Fibroblast of lung (primary cell): ENCODE measurements at regions not wholly inside any gene's neighbourhood (a gene's known extent, or its start where the extent isn't known, plus 50 kb on each side); places are given as distances from the start of the nearest gene placed in this dataset.

ENCODE experiments used
- EZH2 ChIP-seq: IDR thresholded peaks from 2 replicates; pipeline ENCODE4 v1.5.1; 2012; ENCODE audit warnings: low read length, control low read depth, mild to moderate bottlenecking; ENCODE audit errors: missing control alignments
- TF ChIP-seq, protein P1 (sequence below), 2 donors: IDR thresholded peaks in 1 of 2; conservative IDR thresholded peaks in 1 of 2; 1 replicate in 1 of 2; 2 replicates in 1 of 2; pipeline ENCODE4 v1.5.1; 2011 to 2012; ENCODE audit warnings: low read length in 2 of 2, control low read depth in 1 of 2, inconsistent platforms in 1 of 2, low read depth in 1 of 2, mild to moderate bottlenecking in 1 of 2

DNA sequence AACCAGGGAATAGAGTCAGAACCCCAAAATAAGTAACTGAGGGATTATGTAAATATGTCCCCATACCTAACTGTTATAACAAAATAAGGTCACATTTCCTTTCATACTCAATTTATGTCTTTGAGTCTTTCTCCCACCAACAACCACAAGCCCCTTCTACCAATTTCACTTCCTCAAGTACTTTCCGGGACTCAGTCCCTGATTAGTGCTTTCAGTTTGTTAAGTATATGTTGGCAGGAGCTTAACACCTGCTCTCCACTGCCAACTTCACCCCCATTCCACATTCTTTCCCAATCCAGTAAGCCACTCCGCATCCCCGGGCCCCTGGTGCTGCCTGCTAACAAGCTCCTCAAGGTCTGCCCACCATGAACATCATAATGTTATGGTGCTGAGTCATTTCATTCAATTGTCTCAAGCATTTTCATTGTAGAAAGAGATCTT is 71.3 kb upstream of the SPRY1 start:
- TF ChIP-seq, protein P1, sequence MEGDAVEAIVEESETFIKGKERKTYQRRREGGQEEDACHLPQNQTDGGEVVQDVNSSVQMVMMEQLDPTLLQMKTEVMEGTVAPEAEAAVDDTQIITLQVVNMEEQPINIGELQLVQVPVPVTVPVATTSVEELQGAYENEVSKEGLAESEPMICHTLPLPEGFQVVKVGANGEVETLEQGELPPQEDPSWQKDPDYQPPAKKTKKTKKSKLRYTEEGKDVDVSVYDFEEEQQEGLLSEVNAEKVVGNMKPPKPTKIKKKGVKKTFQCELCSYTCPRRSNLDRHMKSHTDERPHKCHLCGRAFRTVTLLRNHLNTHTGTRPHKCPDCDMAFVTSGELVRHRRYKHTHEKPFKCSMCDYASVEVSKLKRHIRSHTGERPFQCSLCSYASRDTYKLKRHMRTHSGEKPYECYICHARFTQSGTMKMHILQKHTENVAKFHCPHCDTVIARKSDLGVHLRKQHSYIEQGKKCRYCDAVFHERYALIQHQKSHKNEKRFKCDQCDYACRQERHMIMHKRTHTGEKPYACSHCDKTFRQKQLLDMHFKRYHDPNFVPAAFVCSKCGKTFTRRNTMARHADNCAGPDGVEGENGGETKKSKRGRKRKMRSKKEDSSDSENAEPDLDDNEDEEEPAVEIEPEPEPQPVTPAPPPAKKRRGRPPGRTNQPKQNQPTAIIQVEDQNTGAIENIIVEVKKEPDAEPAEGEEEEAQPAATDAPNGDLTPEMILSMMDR (conservative IDR thresholded peaks at IDR 0.05 in 1 of 2, IDR thresholded peaks at IDR 0.05 in 1 of 2; ENCODE audit: low read depth in 1 of 2, low read length in 2 of 2) = no peak
- TF ChIP-seq EZH2 = no peak
